CD4-positive, alpha-beta T cell (primary cell): ENCODE measurements at regions not wholly inside any gene's neighbourhood (a gene's known extent, or its start where the extent isn't known, plus 50 kb on each side); places are given as distances from the start of the nearest gene placed in this dataset.
"Not testable (repeated sequence)": the region's sequence is repeated elsewhere in the genome, so short reads cannot be mapped to it uniquely, and the experiment has no call there.

Experiments
- ATAC-seq: fragments of 200-7000 bp; cut with Tn5 transposase; one replicate; pipeline ENCODE4 v1.10.0; 2022; ENCODE audit warnings: mild to moderate bottlenecking; ENCODE audit not compliant: poor library complexity
- CTCF ChIA-PET: fragments of 350-600 bp; sonication (Branson Sonifier 250); formaldehyde crosslinking; loops from one replicate; lab custom pipeline; 2021; ENCODE audit warnings: antibody characterized with exemption, inconsistent platforms; lab: Charles Lee
- POLR2A ChIA-PET: fragments of 350-600 bp; sonication (Branson Sonifier 250); formaldehyde crosslinking; loops from one replicate; lab custom pipeline; 2021; ENCODE audit warnings: antibody characterized with exemption, inconsistent platforms; lab: Charles Lee
- DNase-seq, 14 experiments: peaks; one replicate each; pipeline ENCODE4 v3.0.0-alpha.2; 2013 to 2020; ENCODE audit warnings: mixed read lengths in 2 of 14
- H3K27ac ChIP-seq, 2 donors: one replicate each; pipeline versions ENCODE4 v1.5.1 to v1.7.0; 2013; ENCODE audit warnings: low read length in 2 of 2, low read depth in 1 of 2, mild to moderate bottlenecking in 1 of 2
- H3K27me3 ChIP-seq, 2 experiments: 1 replicate in 1 of 2; 2 replicates in 1 of 2; pipeline versions ENCODE4 v1.6.1 to v1.7.0; 2013; ENCODE audit warnings: low read length in 2 of 2, control low read depth in 1 of 2, mild to moderate bottlenecking in 1 of 2, moderate library complexity in 1 of 2; ENCODE audit not compliant: insufficient read depth in 2 of 2, control insufficient read depth in 1 of 2
- H3K36me3 ChIP-seq: one replicate; pipeline ENCODE4 v1.6.1; 2013; ENCODE audit warnings: low read length, control low read depth; ENCODE audit not compliant: insufficient read depth
- H3K4me1 ChIP-seq: one replicate; pipeline ENCODE4 v1.6.1; 2013; ENCODE audit warnings: low read length, control low read depth; ENCODE audit not compliant: insufficient read depth
- H3K4me3 ChIP-seq: one replicate; pipeline ENCODE4 v1.5.1; 2013; ENCODE audit warnings: mild to moderate bottlenecking, low read length, moderate library complexity
- H3K9me3 ChIP-seq, 2 experiments: 1 replicate in 1 of 2; 2 replicates in 1 of 2; pipeline versions ENCODE4 v1.6.1 to v1.7.0; 2013; ENCODE audit warnings: low read length in 2 of 2, mild to moderate bottlenecking in 2 of 2, control low read depth in 1 of 2, moderate library complexity in 1 of 2; ENCODE audit not compliant: control insufficient read depth in 1 of 2, insufficient read depth in 1 of 2
- H3K27ac Mint-ChIP-seq: one replicate; pipeline ENCODE4 v1.8.0; 2020; ENCODE audit warnings: mixed read lengths
- H3K27me3 Mint-ChIP-seq: one replicate; pipeline ENCODE4 v1.8.0; 2021; ENCODE audit warnings: mixed read lengths
- H3K36me3 Mint-ChIP-seq: one replicate; pipeline ENCODE4 v1.8.0; 2021; ENCODE audit warnings: low read depth, mixed read lengths
- H3K4me1 Mint-ChIP-seq: one replicate; pipeline ENCODE4 v1.8.0; 2021; ENCODE audit warnings: low read depth, mixed read lengths
- H3K4me3 Mint-ChIP-seq: one replicate; pipeline ENCODE4 v1.8.0; 2020; ENCODE audit warnings: mild to moderate bottlenecking, mixed read lengths
- H3K9me3 Mint-ChIP-seq: one replicate; pipeline ENCODE4 v1.8.0; 2020; ENCODE audit warnings: mixed read lengths
- CTCF ChIP-seq: fragments of 200-600 bp; IDR thresholded peaks from one replicate; pipeline ENCODE4 v1.8.0; 2022; ENCODE audit warnings: antibody characterized with exemption, mild to moderate bottlenecking
- intact Hi-C, 2 experiments: fragments of 100-400 bp; cut with DNase I in 1 of 2; cut with micrococcal nuclease in 1 of 2; formaldehyde crosslinking; loops; one replicate each; pipeline versions ENCODE4 v1.15.1 to v1.9.0; 2023 to 2025; cut with DNase I, micrococcal nuclease

- peaks cover 8% of the 10 kb centered on the region for H3K4me1 Mint-ChIP-seq
- no peaks in the 10 kb centered on the region for H3K4me1 ChIP-seq
- H3K4me3 ChIP-seq, result no peak overlapping the region
- intact Hi-C loops, result no loop called here
- DNase-seq (no peak), ATAC-seq (no peak)
- H3K27ac Mint-ChIP-seq, result no peak overlapping the region
- no peaks in the 10 kb centered on the region for H3K36me3 Mint-ChIP-seq
- TF ChIP-seq CTCF, result no peak
- no peaks in the 10 kb centered on the region for H3K27me3 Mint-ChIP-seq
- H3K4me3 Mint-ChIP-seq, result no peak overlapping the region
- no peak overlapping the region for H3K27ac ChIP-seq
- H3K27me3 ChIP-seq, result no peaks in the 10 kb centered on the region
- POLR2A ChIA-PET, result no interaction called here
- H3K9me3 Mint-ChIP-seq, result no peaks in the 10 kb centered on the region
- CTCF ChIA-PET, result no interaction called here
- H3K36me3 ChIP-seq, result no peaks in the 10 kb centered on the region
- no peaks in the 10 kb centered on the region for H3K9me3 ChIP-seq
These were observed 93.1 kb upstream of the ZDHHC17 start for GRCh38 chr12:76670776-76671175.

- Histone ChIP-seq H3K4me3 (no peak overlapping the region), H3K27me3 (no peaks in the 10 kb centered on the region), H3K9me3 (no peaks in the 10 kb centered on the region), H3K36me3 (no peaks in the 10 kb centered on the region), H3K27ac (no peak overlapping the region), H3K4me1 (no peaks in the 10 kb centered on the region)
- Mint-ChIP-seq H3K4me1 (no peaks in the 10 kb centered on the region), H3K36me3 (no peaks in the 10 kb centered on the region), H3K27ac (no peak overlapping the region), H3K9me3 (no peaks in the 10 kb centered on the region), H3K27me3 (no peaks in the 10 kb centered on the region), H3K4me3 (no peak overlapping the region)
- ChIA-PET CTCF (no interaction called here), POLR2A (no interaction called here)
- DNase-seq (no peak), ATAC-seq (no peak)
- no peak for TF ChIP-seq CTCF
- intact Hi-C loops, result no loop called here
These were observed 89.1 kb upstream of the ZDHHC17 start for GRCh38 chr12:76674669-76675315.

GRCh38 chr12:76676261-76676660, 87.7 kb upstream of the ZDHHC17 start:
- POLR2A ChIA-PET, H3K9me3 ChIP-seq, DNase-seq, H3K36me3 ChIP-seq, H3K4me1 Mint-ChIP-seq, ATAC-seq, H3K36me3 Mint-ChIP-seq, H3K4me3 ChIP-seq, H3K27me3 Mint-ChIP-seq, H3K27ac ChIP-seq, H3K4me3 Mint-ChIP-seq, intact Hi-C loops, CTCF ChIA-PET, H3K4me1 ChIP-seq, H3K9me3 Mint-ChIP-seq, H3K27me3 ChIP-seq, H3K27ac Mint-ChIP-seq: not testable (repeated sequence)

DNA sequence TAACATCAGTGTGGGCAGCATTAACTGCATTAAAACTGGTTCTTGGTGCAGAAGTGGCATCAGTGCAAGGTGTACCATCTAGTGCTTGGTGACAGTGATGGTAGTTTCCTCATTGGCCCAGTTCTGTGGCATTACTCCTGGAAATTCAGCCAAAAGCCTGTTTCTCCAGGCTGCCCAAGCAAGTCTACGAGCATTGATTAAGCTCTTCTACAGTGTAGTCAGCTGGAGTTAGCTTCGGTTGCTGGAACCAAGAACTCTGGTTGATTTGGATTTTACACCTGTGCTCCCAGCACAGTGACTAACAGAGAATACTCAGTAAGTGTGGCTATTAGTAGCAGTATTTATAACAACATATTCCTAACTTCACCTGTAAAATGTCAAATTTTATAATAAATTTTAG, 84.9 kb upstream of the ZDHHC17 start:
- no peaks in the 10 kb centered on the region for H3K9me3 Mint-ChIP-seq
- no peak overlapping the region for H3K4me3 ChIP-seq
- ATAC-seq (no peak), DNase-seq (no peak)
- intact Hi-C loops, result no loop called here
- no peaks in the 10 kb centered on the region for H3K4me1 Mint-ChIP-seq
- H3K4me1 ChIP-seq, result no peaks in the 10 kb centered on the region
- H3K27ac ChIP-seq, result no peak overlapping the region
- no peak overlapping the region for H3K27ac Mint-ChIP-seq
- H3K36me3 Mint-ChIP-seq, result no peaks in the 10 kb centered on the region
- ChIA-PET CTCF (no interaction called here), POLR2A (no interaction called here)
- H3K27me3 Mint-ChIP-seq, result no peaks in the 10 kb centered on the region
- no peak overlapping the region for H3K4me3 Mint-ChIP-seq
- no peaks in the 10 kb centered on the region for H3K36me3 ChIP-seq
- no peaks in the 10 kb centered on the region for H3K9me3 ChIP-seq
- H3K27me3 ChIP-seq, result no peaks in the 10 kb centered on the region
- TF ChIP-seq CTCF, result no peak
